ENCODE measurements at regions not wholly inside any gene's neighbourhood (a gene's known extent, or its start where the extent isn't known, plus 50 kb on each side); places are given as distances from the start of the nearest gene placed in this dataset.

GRCh38 chr13:105663182-105663581 lies 872.3 kb downstream of the EFNB2 start:
- TF ChIP-seq CTCF (IDR thresholded peaks at IDR 0.05): no peak
- TF ChIP-seq POLR2A (IDR thresholded peaks at IDR 0.05): no peak

All from gastroesophageal sphincter (tissue), 3 donors.